Liver (tissue), 3 donors: ENCODE measurements at regions not wholly inside any gene's neighbourhood (a gene's known extent, or its start where the extent isn't known, plus 50 kb on each side); places are given as distances from the start of the nearest gene placed in this dataset.
A peak's percentile ranks its signal among the peaks of the same experiment; 100 is the strongest.

ENCODE experiments used
- ATF3 ChIP-seq: IDR thresholded peaks from 2 replicates; pipeline ENCODE4 v1.6.1; 2016; ENCODE audit warnings: antibody characterized with exemption
- CTCF ChIP-seq: fragments of 150-350 bp; IDR thresholded peaks from 2 replicates; pipeline ENCODE4 v1.5.1; 2017; ENCODE audit warnings: improper control_type of control experiment, low read depth, low read length; ENCODE audit not compliant: missing input control
- GABPA ChIP-seq, 2 donors: IDR thresholded peaks in 1 of 2; conservative IDR thresholded peaks in 1 of 2; 2 replicates each; pipeline ENCODE4 v1.6.1; 2016; ENCODE audit warnings: antibody characterized with exemption in 2 of 2, mild to moderate bottlenecking in 1 of 2, moderate library complexity in 1 of 2
- HNF4A ChIP-seq, 2 donors: conservative IDR thresholded peaks; 2 replicates each; pipeline ENCODE4 v1.6.1; 2016; ENCODE audit warnings: antibody characterized with exemption in 2 of 2, mild to moderate bottlenecking in 2 of 2
- HNF4G ChIP-seq: IDR thresholded peaks from 2 replicates; pipeline ENCODE4 v1.6.1; 2016; ENCODE audit warnings: antibody characterized with exemption
- RAD21 ChIP-seq, 2 donors: IDR thresholded peaks; 2 replicates each; pipeline ENCODE4 v1.6.1; 2016; ENCODE audit warnings: antibody characterized with exemption in 2 of 2, mild to moderate bottlenecking in 2 of 2
- REST ChIP-seq: IDR thresholded peaks from 2 replicates; pipeline ENCODE4 v1.6.1; 2016; ENCODE audit warnings: antibody characterized with exemption, mild to moderate bottlenecking
- RXRA ChIP-seq, 2 donors: IDR thresholded peaks; 2 replicates each; pipeline ENCODE4 v1.6.1; 2017 to 2018; ENCODE audit warnings: antibody characterized with exemption in 2 of 2, mild to moderate bottlenecking in 1 of 2
- SP1 ChIP-seq: IDR thresholded peaks from 2 replicates; pipeline ENCODE4 v1.6.1; 2018; ENCODE audit warnings: antibody characterized with exemption, mild to moderate bottlenecking
- YY1 ChIP-seq: IDR thresholded peaks from 2 replicates; pipeline ENCODE4 v1.6.1; 2016; ENCODE audit warnings: antibody characterized with exemption, mild to moderate bottlenecking
- donor health status: healthy.
- donor health status: healthy.

- TF ChIP-seq RAD21 (IDR thresholded peaks at IDR 0.05) (peak in 1 of 2 donors; percentile 30), HNF4G (no peak), CTCF (no peak), HNF4A (conservative IDR thresholded peaks at IDR 0.05) (peak in 1 of 2 donors; percentile 4), GABPA (IDR thresholded peaks at IDR 0.05 in 1 of 2, conservative IDR thresholded peaks at IDR 0.05 in 1 of 2) (no peak), ATF3 (no peak), RXRA (IDR thresholded peaks at IDR 0.05) (peak in 1 of 2 donors; percentile 43), REST (peak; percentile 15), YY1 (peak; percentile 8), SP1 (peak; percentile 44)
These were observed 95.8 kb downstream of the BANF2 start for GRCh38 chr20:17795501-17796071.
